K562 (cell line): ENCODE measurements at regions not wholly inside any gene's neighbourhood (a gene's known extent, or its start where the extent isn't known, plus 50 kb on each side); places are given as distances from the start of the nearest gene placed in this dataset.

ENCODE experiments used
- ATF1 ChIP-seq, 2 experiments: fragments of 450-650 bp in 1 of 2; IDR thresholded peaks; 2 replicates each; pipeline ENCODE4 v1.6.1; 2016; ENCODE audit warnings: missing compliant biosample characterization in 1 of 2, missing genetic modification characterization in 1 of 2
- BRF1 ChIP-seq: IDR thresholded peaks from 3 replicates; pipeline ENCODE4 v1.6.1; 2011; ENCODE audit warnings: borderline replicate concordance, mild to moderate bottlenecking; ENCODE audit not compliant: insufficient read length; ENCODE audit errors: extremely low read depth
- HNRNPUL1 ChIP-seq: fragments of 200-400 bp; formaldehyde crosslinking; IDR thresholded peaks from 2 replicates; pipeline ENCODE4 v1.6.1; 2017; ENCODE audit warnings: low read length
- MAFK ChIP-seq: IDR thresholded peaks from 2 replicates; pipeline ENCODE4 v1.6.1; 2011; ENCODE audit warnings: low read length, improper control_type of control experiment
- PCBP2 ChIP-seq: fragments of 200-400 bp; formaldehyde crosslinking; IDR thresholded peaks from 2 replicates; pipeline ENCODE4 v1.6.1; 2018; ENCODE audit warnings: low read length, low read depth, mild to moderate bottlenecking, moderate library complexity; ENCODE audit not compliant: poor library complexity, severe bottlenecking
- PHF21A ChIP-seq: fragments of 450-650 bp; IDR thresholded peaks from 2 replicates; pipeline ENCODE4 v1.6.1; 2017; ENCODE audit warnings: low read depth, borderline replicate concordance
- POLR2A ChIP-seq: fragments of 450-650 bp; conservative IDR thresholded peaks from 2 replicates; pipeline ENCODE4 v1.6.1; 2016
- STAT5A ChIP-seq: IDR thresholded peaks from 2 replicates; pipeline ENCODE4 v1.6.1; 2012; ENCODE audit warnings: low read length, inconsistent platforms, borderline replicate concordance
- ZNF282 ChIP-seq: sonication (generic); formaldehyde crosslinking; IDR thresholded peaks from 2 replicates; pipeline ENCODE4 v1.8.1; 2023; ENCODE audit warnings: missing genetic modification reagents
- ZNF324 ChIP-seq: fragments of 250-450 bp; sonication (Bioruptor Pico); IDR thresholded peaks from 2 replicates; pipeline ENCODE4 v1.4.0; 2020; ENCODE audit warnings: mild to moderate bottlenecking
- TF ChIP-seq, protein P1 (sequence below), 3 experiments: IDR thresholded peaks in 2 of 3; conservative IDR thresholded peaks in 1 of 3; 2 replicates each; pipeline ENCODE4 v1.5.1; 2011 to 2012; ENCODE audit warnings: low read length in 3 of 3, mild to moderate bottlenecking in 3 of 3, control low read depth in 2 of 3, improper control_type of control experiment in 1 of 3, inconsistent platforms in 1 of 3, low read depth in 1 of 3, mixed read lengths in 1 of 3, moderate library complexity in 1 of 3; ENCODE audit not compliant: insufficient read depth in 2 of 3
- TF ChIP-seq, protein P2 (sequence below), 2 experiments: fragments of 450-650 bp in 1 of 2; sonication (generic) in 1 of 2; formaldehyde crosslinking; conservative IDR thresholded peaks; 2 replicates each; pipeline versions ENCODE4 v1.4.0 to v1.8.1; 2020 to 2022; ENCODE audit warnings: mild to moderate bottlenecking in 1 of 2, missing genetic modification reagents in 1 of 2
- TF ChIP-seq, protein P3 (sequence below): fragments of 450-650 bp; conservative IDR thresholded peaks from 2 replicates; pipeline ENCODE4 v1.6.1; 2016; ENCODE audit warnings: missing genetic modification characterization, low read depth, mild to moderate bottlenecking, missing compliant biosample characterization, moderate library complexity

- TF ChIP-seq, protein P1, sequence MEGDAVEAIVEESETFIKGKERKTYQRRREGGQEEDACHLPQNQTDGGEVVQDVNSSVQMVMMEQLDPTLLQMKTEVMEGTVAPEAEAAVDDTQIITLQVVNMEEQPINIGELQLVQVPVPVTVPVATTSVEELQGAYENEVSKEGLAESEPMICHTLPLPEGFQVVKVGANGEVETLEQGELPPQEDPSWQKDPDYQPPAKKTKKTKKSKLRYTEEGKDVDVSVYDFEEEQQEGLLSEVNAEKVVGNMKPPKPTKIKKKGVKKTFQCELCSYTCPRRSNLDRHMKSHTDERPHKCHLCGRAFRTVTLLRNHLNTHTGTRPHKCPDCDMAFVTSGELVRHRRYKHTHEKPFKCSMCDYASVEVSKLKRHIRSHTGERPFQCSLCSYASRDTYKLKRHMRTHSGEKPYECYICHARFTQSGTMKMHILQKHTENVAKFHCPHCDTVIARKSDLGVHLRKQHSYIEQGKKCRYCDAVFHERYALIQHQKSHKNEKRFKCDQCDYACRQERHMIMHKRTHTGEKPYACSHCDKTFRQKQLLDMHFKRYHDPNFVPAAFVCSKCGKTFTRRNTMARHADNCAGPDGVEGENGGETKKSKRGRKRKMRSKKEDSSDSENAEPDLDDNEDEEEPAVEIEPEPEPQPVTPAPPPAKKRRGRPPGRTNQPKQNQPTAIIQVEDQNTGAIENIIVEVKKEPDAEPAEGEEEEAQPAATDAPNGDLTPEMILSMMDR (IDR thresholded peaks at IDR 0.05 in 2 of 3, conservative IDR thresholded peaks at IDR 0.05 in 1 of 3; ENCODE audit: insufficient read depth in 2 of 3, low read depth in 1 of 3, low read length in 3 of 3): no peak
- no peak for TF ChIP-seq ZNF324 (CRISPR knock-in tag)
- no peak for TF ChIP-seq POLR2A
- no peak for TF ChIP-seq STAT5A
- no peak for TF ChIP-seq PHF21A
- TF ChIP-seq MAFK: no peak
- TF ChIP-seq PCBP2: no peak
- TF ChIP-seq, protein P2, sequence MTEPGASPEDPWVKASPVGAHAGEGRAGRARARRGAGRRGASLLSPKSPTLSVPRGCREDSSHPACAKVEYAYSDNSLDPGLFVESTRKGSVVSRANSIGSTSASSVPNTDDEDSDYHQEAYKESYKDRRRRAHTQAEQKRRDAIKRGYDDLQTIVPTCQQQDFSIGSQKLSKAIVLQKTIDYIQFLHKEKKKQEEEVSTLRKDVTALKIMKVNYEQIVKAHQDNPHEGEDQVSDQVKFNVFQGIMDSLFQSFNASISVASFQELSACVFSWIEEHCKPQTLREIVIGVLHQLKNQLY (CRISPR knock-in tag; conservative IDR thresholded peaks at IDR 0.05): no peak
- TF ChIP-seq HNRNPUL1: no peak
- no peak for TF ChIP-seq ATF1 (CRISPR knock-in tag; IDR thresholded peaks at IDR 0.05)
- TF ChIP-seq ATF1 (tag; IDR thresholded peaks at IDR 0.05): no peak
- TF ChIP-seq BRF1: no peak
- no peak for TF ChIP-seq ZNF282
- TF ChIP-seq, protein P3, sequence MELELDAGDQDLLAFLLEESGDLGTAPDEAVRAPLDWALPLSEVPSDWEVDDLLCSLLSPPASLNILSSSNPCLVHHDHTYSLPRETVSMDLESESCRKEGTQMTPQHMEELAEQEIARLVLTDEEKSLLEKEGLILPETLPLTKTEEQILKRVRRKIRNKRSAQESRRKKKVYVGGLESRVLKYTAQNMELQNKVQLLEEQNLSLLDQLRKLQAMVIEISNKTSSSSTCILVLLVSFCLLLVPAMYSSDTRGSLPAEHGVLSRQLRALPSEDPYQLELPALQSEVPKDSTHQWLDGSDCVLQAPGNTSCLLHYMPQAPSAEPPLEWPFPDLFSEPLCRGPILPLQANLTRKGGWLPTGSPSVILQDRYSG (tag): no peak
Observed at GRCh38 chr7:66556549-66557213, 72.0 kb upstream of the KCTD7 start.
